H1 (cell line): ENCODE measurements at regions not wholly inside any gene's neighbourhood (a gene's known extent, or its start where the extent isn't known, plus 50 kb on each side); places are given as distances from the start of the nearest gene placed in this dataset.

Experiments used
- ATF3 ChIP-seq: IDR thresholded peaks from 2 replicates; pipeline ENCODE4 v1.6.1; 2011; ENCODE audit warnings: low read depth, mild to moderate bottlenecking, low read length; ENCODE audit not compliant: insufficient read depth
- BRCA1 ChIP-seq: IDR thresholded peaks from 2 replicates; pipeline ENCODE4 v1.6.1; 2012; ENCODE audit warnings: low read depth, low read length, improper control_type of control experiment
- CHD1 ChIP-seq: IDR thresholded peaks from 2 replicates; pipeline ENCODE4 v1.6.1; 2012; ENCODE audit warnings: low read depth, low read length, improper control_type of control experiment
- CREB1 ChIP-seq: IDR thresholded peaks from 2 replicates; pipeline ENCODE4 v1.6.1; 2012; ENCODE audit warnings: inconsistent platforms
- CTCF ChIP-seq, 3 experiments: IDR thresholded peaks; 1 replicate in 2 of 3; 2 replicates in 1 of 3; pipeline versions ENCODE4 v1.5.1 to v1.6.1; 2011; ENCODE audit warnings: low read length in 3 of 3, mild to moderate bottlenecking in 3 of 3, inconsistent platforms in 2 of 3, low read depth in 1 of 3, moderate library complexity in 1 of 3; ENCODE audit not compliant: insufficient read depth in 1 of 3; ENCODE audit errors: control extremely low read depth in 1 of 3
- EZH2 ChIP-seq: fragments of 200-600 bp; sonication (generic); IDR thresholded peaks from 2 replicates; pipeline ENCODE4 v1.7.1; 2012; ENCODE audit warnings: low read depth, mild to moderate bottlenecking, moderate library complexity, low read length, inconsistent platforms; ENCODE audit not compliant: severe bottlenecking
- GABPA ChIP-seq: IDR thresholded peaks from 2 replicates; pipeline ENCODE4 v1.6.1; 2011; ENCODE audit warnings: mild to moderate bottlenecking, low read length, moderate library complexity, borderline replicate concordance; ENCODE audit not compliant: insufficient read depth
- MAX ChIP-seq: IDR thresholded peaks from 2 replicates; pipeline ENCODE4 v1.6.1; 2012; ENCODE audit warnings: inconsistent platforms
- POLR2A ChIP-seq, 2 experiments: IDR thresholded peaks; 1 replicate in 1 of 2; 2 replicates in 1 of 2; pipeline ENCODE4 v1.6.1; 2011; ENCODE audit warnings: low read depth in 2 of 2, low read length in 2 of 2, mild to moderate bottlenecking in 2 of 2; ENCODE audit errors: control extremely low read depth in 1 of 2
- POLR2AphosphoS5 ChIP-seq: IDR thresholded peaks from 2 replicates; pipeline ENCODE4 v1.6.1; 2011; ENCODE audit warnings: low read depth, low read length
- RFX5 ChIP-seq: IDR thresholded peaks from 2 replicates; pipeline ENCODE4 v1.6.1; 2011; ENCODE audit warnings: low read depth, low read length, improper control_type of control experiment, borderline replicate concordance
- SIRT6 ChIP-seq: IDR thresholded peaks from one replicate; pipeline ENCODE4 v1.7.1; 2012; ENCODE audit warnings: low read length, inconsistent platforms
- YY1 ChIP-seq: IDR thresholded peaks from 2 replicates; pipeline ENCODE4 v1.6.1; 2011; ENCODE audit warnings: low read depth, mild to moderate bottlenecking, low read length

- TF ChIP-seq CTCF (IDR thresholded peaks at IDR 0.05; ENCODE audit: control extremely low read depth in 1 of 3, insufficient read depth in 1 of 3, low read depth in 1 of 3, low read length in 3 of 3), result no peak
- no peak for TF ChIP-seq BRCA1
- no peak for TF ChIP-seq EZH2
- TF ChIP-seq POLR2AphosphoS5, result no peak
- no peak for TF ChIP-seq POLR2A (IDR thresholded peaks at IDR 0.05; ENCODE audit: control extremely low read depth in 1 of 2, low read depth in 2 of 2, low read length in 2 of 2)
- no peak for TF ChIP-seq CREB1
- no peak for TF ChIP-seq ATF3
- no peak for TF ChIP-seq SIRT6
- TF ChIP-seq RFX5, result no peak
- no peak for TF ChIP-seq YY1
- TF ChIP-seq MAX, result no peak
- no peak for TF ChIP-seq CHD1
- TF ChIP-seq GABPA, result no peak
Observed at GRCh38 chr16:22699356-22699755, 114.6 kb upstream of the HS3ST2 start.
